H9 (cell line): ENCODE measurements at regions not wholly inside any gene's neighbourhood (a gene's known extent, or its start where the extent isn't known, plus 50 kb on each side); places are given as distances from the start of the nearest gene placed in this dataset.

Experiments
- DNase-seq: peaks from one replicate; pipeline ENCODE4 v3.0.0-alpha.2; 2017
- H2AFZ ChIP-seq: one replicate; pipeline ENCODE4 v1.6.1; 2013; ENCODE audit warnings: mild to moderate bottlenecking, low read length, control low read depth, moderate library complexity
- H2AK5ac ChIP-seq: 2 replicates; pipeline ENCODE4 v1.6.1; 2013; ENCODE audit warnings: low read length, control low read depth, mixed read lengths; ENCODE audit not compliant: insufficient read length
- H2BK120ac ChIP-seq: one replicate; pipeline ENCODE4 v1.6.1; 2013; ENCODE audit warnings: low read depth, mild to moderate bottlenecking, low read length, control low read depth, inconsistent platforms; ENCODE audit not compliant: poor library complexity, severe bottlenecking
- H2BK12ac ChIP-seq: 2 replicates; pipeline ENCODE4 v1.6.1; 2013; ENCODE audit warnings: low read length, control low read depth, mixed read lengths, low read depth; ENCODE audit not compliant: insufficient read length
- H2BK15ac ChIP-seq: 2 replicates; pipeline ENCODE4 v1.6.1; 2013; ENCODE audit warnings: low read depth, low read length, control low read depth
- H2BK20ac ChIP-seq: one replicate; pipeline ENCODE4 v1.6.1; 2013; ENCODE audit warnings: low read depth, mild to moderate bottlenecking, low read length, control low read depth, inconsistent platforms; ENCODE audit not compliant: poor library complexity, severe bottlenecking
- H2BK5ac ChIP-seq: 2 replicates; pipeline ENCODE4 v1.6.1; 2013; ENCODE audit warnings: low read length, control low read depth, mixed read lengths; ENCODE audit not compliant: insufficient read length
- H3K14ac ChIP-seq: 2 replicates; pipeline ENCODE4 v1.6.1; 2013; ENCODE audit warnings: low read length, control low read depth; ENCODE audit not compliant: insufficient read depth
- H3K18ac ChIP-seq: 2 replicates; pipeline ENCODE4 v1.6.1; 2013; ENCODE audit warnings: low read depth, mild to moderate bottlenecking, mixed read lengths, low read length, control low read depth; ENCODE audit not compliant: insufficient read length
- H3K23ac ChIP-seq: 2 replicates; pipeline ENCODE4 v1.6.1; 2013; ENCODE audit warnings: low read length, control low read depth, mixed read lengths, low read depth; ENCODE audit not compliant: insufficient read length
- H3K23me2 ChIP-seq: 2 replicates; pipeline ENCODE4 v1.6.1; 2013; ENCODE audit warnings: low read depth, mild to moderate bottlenecking, mixed read lengths, low read length, control low read depth; ENCODE audit not compliant: insufficient read length, poor library complexity, severe bottlenecking
- H3K27ac ChIP-seq: 2 replicates; pipeline ENCODE4 v1.5.1; 2013; ENCODE audit warnings: low read length, control low read depth, mixed read lengths, low read depth; ENCODE audit not compliant: insufficient read length
- H3K27me3 ChIP-seq: 2 replicates; pipeline ENCODE4 v1.6.1; 2013; ENCODE audit warnings: low read length, control low read depth, inconsistent platforms; ENCODE audit not compliant: insufficient read depth
- H3K4ac ChIP-seq: 2 replicates; pipeline ENCODE4 v1.6.1; 2013; ENCODE audit warnings: low read depth, mild to moderate bottlenecking, control low read depth, inconsistent platforms, low read length, moderate library complexity
- H3K4me1 ChIP-seq: 2 replicates; pipeline ENCODE4 v1.6.1; 2013; ENCODE audit warnings: low read length, control low read depth, inconsistent platforms; ENCODE audit not compliant: insufficient read depth
- H3K4me2 ChIP-seq: 2 replicates; pipeline ENCODE4 v1.6.1; 2013; ENCODE audit warnings: low read length, control low read depth, mixed read lengths; ENCODE audit not compliant: insufficient read length, insufficient read depth
- H3K56ac ChIP-seq: 2 replicates; pipeline ENCODE4 v1.6.1; 2013; ENCODE audit warnings: low read depth, mild to moderate bottlenecking, mixed read lengths, low read length, control low read depth; ENCODE audit not compliant: insufficient read length
- H3K79me1 ChIP-seq: 2 replicates; pipeline ENCODE4 v1.6.1; 2013; ENCODE audit warnings: low read depth, mild to moderate bottlenecking, moderate library complexity, low read length, control low read depth, inconsistent platforms; ENCODE audit not compliant: insufficient read depth, poor library complexity, severe bottlenecking
- H3K79me2 ChIP-seq: 2 replicates; pipeline ENCODE4 v1.6.1; 2013; ENCODE audit warnings: low read length, control low read depth, inconsistent platforms; ENCODE audit not compliant: insufficient read depth
- H3K9ac ChIP-seq: 2 replicates; pipeline ENCODE4 v1.6.1; 2013; ENCODE audit warnings: low read length, control low read depth, mixed read lengths; ENCODE audit not compliant: insufficient read length; ENCODE audit errors: extremely low read depth
- H3K9me3 ChIP-seq: one replicate; pipeline ENCODE4 v1.6.1; 2013; ENCODE audit warnings: low read depth, low read length, inconsistent platforms; ENCODE audit not compliant: control insufficient read depth
- H3T11ph ChIP-seq: one replicate; pipeline ENCODE4 v1.6.1; 2013; ENCODE audit warnings: mild to moderate bottlenecking, low read length, control low read depth, inconsistent platforms
- H4K20me1 ChIP-seq: one replicate; pipeline ENCODE4 v1.6.1; 2013; ENCODE audit not compliant: control insufficient read depth, insufficient read length, insufficient read depth
- H4K5ac ChIP-seq: 2 replicates; pipeline ENCODE4 v1.6.1; 2013; ENCODE audit warnings: low read depth, mild to moderate bottlenecking, mixed read lengths, low read length, control low read depth; ENCODE audit not compliant: insufficient read length
- H4K8ac ChIP-seq: replicated peaks from 2 replicates; pipeline ENCODE4 v1.6.1; 2013; ENCODE audit warnings: low read length, control low read depth, mixed read lengths, low read depth; ENCODE audit not compliant: insufficient read length
- H4K91ac ChIP-seq: 2 replicates; pipeline ENCODE4 v1.6.1; 2013; ENCODE audit warnings: low read depth, mild to moderate bottlenecking, moderate library complexity, mixed read lengths, low read length, control low read depth; ENCODE audit not compliant: insufficient read length
- H3K27ac Mint-ChIP-seq, 3 experiments: 2 replicates in 2 of 3; 3 replicates in 1 of 3; pipeline ENCODE4 v1.8.0; 2020 to 2021; ENCODE audit warnings: mixed read lengths in 3 of 3, mild to moderate bottlenecking in 1 of 3, moderate library complexity in 1 of 3
- H3K27me3 Mint-ChIP-seq: 2 replicates; pipeline ENCODE4 v1.8.0; 2021; ENCODE audit warnings: low read depth, mild to moderate bottlenecking, moderate library complexity, mixed read lengths
- H3K36me3 Mint-ChIP-seq, 3 experiments: 2 replicates in 2 of 3; 3 replicates in 1 of 3; pipeline ENCODE4 v1.8.0; 2020 to 2021; ENCODE audit warnings: low read depth in 3 of 3, mixed read lengths in 3 of 3; ENCODE audit not compliant: insufficient read depth in 1 of 3
- H3K4me1 Mint-ChIP-seq, 2 experiments: 2 replicates each; pipeline ENCODE4 v1.8.0; 2020; ENCODE audit warnings: mixed read lengths in 2 of 2
- H3K4me3 Mint-ChIP-seq, 2 experiments: 2 replicates in 1 of 2; 3 replicates in 1 of 2; pipeline ENCODE4 v1.8.0; 2020 to 2021; ENCODE audit warnings: mild to moderate bottlenecking in 2 of 2, mixed read lengths in 2 of 2, moderate library complexity in 1 of 2
- H3K9me3 Mint-ChIP-seq, 2 experiments: 2 replicates in 1 of 2; 3 replicates in 1 of 2; pipeline ENCODE4 v1.8.0; 2020; ENCODE audit warnings: mild to moderate bottlenecking in 2 of 2, mixed read lengths in 2 of 2, moderate library complexity in 1 of 2
- WGBS: extraction: QIAGEN DNeasy Blood & Tissue Kit; methylation state at CpG from one replicate; pipeline ENCODE4 v1.1.7; 2013; ENCODE audit warnings: missing lambda C conversion rate, low lambda C conversion rate, mixed read lengths; ENCODE audit not compliant: insufficient read length; ENCODE audit errors: extremely low coverage; 5-methylcytosine and 5-hydroxymethylcytosine counted together
- TF ChIP-seq, protein P1 (sequence below): fragments of 200-600 bp; sonication (generic); conservative IDR thresholded peaks from 3 replicates; pipeline ENCODE4 v1.8.0; 2021; ENCODE audit warnings: antibody characterized with exemption, mild to moderate bottlenecking

DNA sequence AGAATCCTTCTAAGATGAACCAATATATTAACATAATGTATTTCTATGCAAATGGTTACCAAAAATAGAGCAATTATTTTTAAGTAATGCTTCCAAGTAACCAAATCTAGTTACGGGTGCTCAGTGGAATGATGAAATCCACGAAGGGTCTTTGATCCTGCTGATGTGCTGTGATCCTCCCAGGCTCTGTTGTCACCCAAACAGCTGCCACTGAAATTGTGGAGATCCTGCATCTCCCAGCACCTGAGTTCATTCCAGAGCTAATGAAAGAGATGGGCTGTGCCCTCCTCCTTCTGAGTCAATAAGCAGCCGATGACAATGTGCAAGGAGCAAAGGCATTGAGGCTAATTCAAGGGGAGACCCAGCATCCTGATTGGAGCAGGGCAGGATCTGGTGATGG lies 362.4 kb upstream of the SOX11 start:
- H3K9ac ChIP-seq = no peak overlapping the region
- H3K27me3 Mint-ChIP-seq = no peaks in the 10 kb centered on the region; the same call in 1 of the 2 replicates
- H3K79me1 ChIP-seq = no peaks in the 10 kb centered on the region

More for the DNA sequence above, 362.4 kb upstream of the SOX11 start:
- H3K9me3 Mint-ChIP-seq = no peaks in the 10 kb centered on the region
- Histone ChIP-seq H4K20me1 (no peaks in the 10 kb centered on the region), H2AFZ (no peak overlapping the region), H2BK120ac (no peak overlapping the region), H3K4ac (no peak overlapping the region), H3K4me1 (no peaks in the 10 kb centered on the region), H3K56ac (no peak overlapping the region), H2BK12ac (no peak overlapping the region), H3K23me2 (no peaks in the 10 kb centered on the region), H3K23ac (no peak overlapping the region), H3K9me3 (no peaks in the 10 kb centered on the region), H3T11ph (no peak overlapping the region), H2BK20ac (no peak overlapping the region), H4K8ac (no peak overlapping the region), H3K27ac (no peak overlapping the region), H2AK5ac (no peak overlapping the region), H2BK15ac (no peak overlapping the region), H3K27me3 (no peaks in the 10 kb centered on the region), H4K5ac (no peak overlapping the region), H2BK5ac (no peak overlapping the region), H3K4me2 (no peak overlapping the region), H3K79me2 (no peaks in the 10 kb centered on the region), H3K14ac (no peak overlapping the region), H4K91ac (no peak overlapping the region), H3K18ac (no peak overlapping the region)
- peaks cover 2 to 7% of the 10 kb centered on the region in 2 experiments; a peak in 2 of 4 replicates for H3K4me1 Mint-ChIP-seq
- no peaks in the 10 kb centered on the region for H3K36me3 Mint-ChIP-seq
- WGBS = no CpG with 5 or more reads among the region's 3 CpGs
- TF ChIP-seq, protein P1, sequence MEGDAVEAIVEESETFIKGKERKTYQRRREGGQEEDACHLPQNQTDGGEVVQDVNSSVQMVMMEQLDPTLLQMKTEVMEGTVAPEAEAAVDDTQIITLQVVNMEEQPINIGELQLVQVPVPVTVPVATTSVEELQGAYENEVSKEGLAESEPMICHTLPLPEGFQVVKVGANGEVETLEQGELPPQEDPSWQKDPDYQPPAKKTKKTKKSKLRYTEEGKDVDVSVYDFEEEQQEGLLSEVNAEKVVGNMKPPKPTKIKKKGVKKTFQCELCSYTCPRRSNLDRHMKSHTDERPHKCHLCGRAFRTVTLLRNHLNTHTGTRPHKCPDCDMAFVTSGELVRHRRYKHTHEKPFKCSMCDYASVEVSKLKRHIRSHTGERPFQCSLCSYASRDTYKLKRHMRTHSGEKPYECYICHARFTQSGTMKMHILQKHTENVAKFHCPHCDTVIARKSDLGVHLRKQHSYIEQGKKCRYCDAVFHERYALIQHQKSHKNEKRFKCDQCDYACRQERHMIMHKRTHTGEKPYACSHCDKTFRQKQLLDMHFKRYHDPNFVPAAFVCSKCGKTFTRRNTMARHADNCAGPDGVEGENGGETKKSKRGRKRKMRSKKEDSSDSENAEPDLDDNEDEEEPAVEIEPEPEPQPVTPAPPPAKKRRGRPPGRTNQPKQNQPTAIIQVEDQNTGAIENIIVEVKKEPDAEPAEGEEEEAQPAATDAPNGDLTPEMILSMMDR = no peak
- H3K27ac Mint-ChIP-seq = no peak overlapping the region
- no peak overlapping the region for H3K4me3 Mint-ChIP-seq
- DNase-seq = no peak
